Vagina (tissue), 2 donors: ENCODE measurements at regions not wholly inside any gene's neighbourhood (a gene's known extent, or its start where the extent isn't known, plus 50 kb on each side); places are given as distances from the start of the nearest gene placed in this dataset.

Experiments
- DNase-seq, 2 donors: peaks; one replicate each; pipeline ENCODE4 v3.0.0-alpha.2; 2017; ENCODE audit errors: extremely low spot score in 2 of 2
- H3K27ac ChIP-seq: fragments of 200-600 bp; sonication (generic); one replicate; pipeline ENCODE4 v1.5.1; 2019
- H3K27me3 ChIP-seq: fragments of 200-600 bp; sonication (generic); one replicate; pipeline ENCODE4 v1.5.1; 2019
- H3K36me3 ChIP-seq, 2 donors: fragments of 200-600 bp; sonication (generic); one replicate each; pipeline ENCODE4 v1.5.1; 2017 to 2019
- H3K4me1 ChIP-seq: fragments of 200-600 bp; sonication (generic); one replicate; pipeline ENCODE4 v1.5.1; 2019
- H3K4me3 ChIP-seq, 2 donors: fragments of 200-600 bp; sonication (generic); 1 replicate in 1 of 2; 2 replicates in 1 of 2; pipeline ENCODE4 v1.5.1; 2016 to 2019
- H3K9me3 ChIP-seq: fragments of 200-600 bp; sonication (generic); one replicate; pipeline ENCODE4 v1.5.1; 2019
- POLR2A ChIP-seq, 2 donors: fragments of 450-650 bp; IDR thresholded peaks; one replicate each; pipeline ENCODE4 v1.6.1; 2017; ENCODE audit warnings: antibody characterized with exemption in 2 of 2, mild to moderate bottlenecking in 2 of 2, moderate library complexity in 2 of 2
- POLR2AphosphoS5 ChIP-seq, 2 donors: sonication (generic); formaldehyde crosslinking; IDR thresholded peaks; one replicate each; pipeline ENCODE4 v1.9.0; 2017; ENCODE audit warnings: antibody characterized with exemption in 2 of 2, mild to moderate bottlenecking in 2 of 2, low read depth in 1 of 2; ENCODE audit not compliant: insufficient read depth in 1 of 2
- intact Hi-C: fragments of 100-400 bp; cut with DNase I; formaldehyde crosslinking; loops from one replicate; pipeline ENCODE4 v1.15.1; 2023
- TF ChIP-seq, protein P1 (sequence below), 3 experiments: fragments of 450-650 bp in 2 of 3; fragments of 200-600 bp in 1 of 3; sonication (generic) in 1 of 3; IDR thresholded peaks; one replicate each; pipeline ENCODE4 v1.5.1; 2017 to 2019; ENCODE audit warnings: antibody characterized with exemption in 3 of 3, mild to moderate bottlenecking in 2 of 3, moderate library complexity in 2 of 3

GRCh38 chr16:61007694-61008093 is 1028.5 kb downstream of the CDH8 start:
- H3K27ac ChIP-seq = no peak overlapping the region
- TF ChIP-seq, protein P1, sequence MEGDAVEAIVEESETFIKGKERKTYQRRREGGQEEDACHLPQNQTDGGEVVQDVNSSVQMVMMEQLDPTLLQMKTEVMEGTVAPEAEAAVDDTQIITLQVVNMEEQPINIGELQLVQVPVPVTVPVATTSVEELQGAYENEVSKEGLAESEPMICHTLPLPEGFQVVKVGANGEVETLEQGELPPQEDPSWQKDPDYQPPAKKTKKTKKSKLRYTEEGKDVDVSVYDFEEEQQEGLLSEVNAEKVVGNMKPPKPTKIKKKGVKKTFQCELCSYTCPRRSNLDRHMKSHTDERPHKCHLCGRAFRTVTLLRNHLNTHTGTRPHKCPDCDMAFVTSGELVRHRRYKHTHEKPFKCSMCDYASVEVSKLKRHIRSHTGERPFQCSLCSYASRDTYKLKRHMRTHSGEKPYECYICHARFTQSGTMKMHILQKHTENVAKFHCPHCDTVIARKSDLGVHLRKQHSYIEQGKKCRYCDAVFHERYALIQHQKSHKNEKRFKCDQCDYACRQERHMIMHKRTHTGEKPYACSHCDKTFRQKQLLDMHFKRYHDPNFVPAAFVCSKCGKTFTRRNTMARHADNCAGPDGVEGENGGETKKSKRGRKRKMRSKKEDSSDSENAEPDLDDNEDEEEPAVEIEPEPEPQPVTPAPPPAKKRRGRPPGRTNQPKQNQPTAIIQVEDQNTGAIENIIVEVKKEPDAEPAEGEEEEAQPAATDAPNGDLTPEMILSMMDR (IDR thresholded peaks at IDR 0.05) = no peak
- H3K27me3 ChIP-seq = no peaks in the 10 kb centered on the region
- no peaks in the 10 kb centered on the region for H3K9me3 ChIP-seq
- no peaks in the 10 kb centered on the region for H3K4me1 ChIP-seq
- intact Hi-C loops = no loop called here
- no peaks in the 10 kb centered on the region for H3K36me3 ChIP-seq
- H3K4me3 ChIP-seq = no peak overlapping the region
- DNase-seq = no peak

GRCh38 chr16:61005952-61006351 is 1030.3 kb downstream of the CDH8 start:
- Histone ChIP-seq H3K9me3 (no peaks in the 10 kb centered on the region), H3K36me3 (no peaks in the 10 kb centered on the region), H3K4me3 (no peak overlapping the region), H3K27me3 (no peaks in the 10 kb centered on the region), H3K4me1 (no peaks in the 10 kb centered on the region), H3K27ac (no peak overlapping the region)
- no peak for DNase-seq
- intact Hi-C loops = no loop called here
- TF ChIP-seq, protein P1 (IDR thresholded peaks at IDR 0.05) = no peak
- TF ChIP-seq POLR2A (IDR thresholded peaks at IDR 0.05) (no peak), POLR2AphosphoS5 (IDR thresholded peaks at IDR 0.05; ENCODE audit: insufficient read depth in 1 of 2, low read depth in 1 of 2) (no peak)

- DNase-seq = no peak
- intact Hi-C loops = no loop called here
- Histone ChIP-seq H3K9me3 (no peaks in the 10 kb centered on the region), H3K4me3 (no peak overlapping the region), H3K27ac (no peak overlapping the region), H3K27me3 (no peaks in the 10 kb centered on the region), H3K4me1 (no peaks in the 10 kb centered on the region), H3K36me3 (no peaks in the 10 kb centered on the region)
- TF ChIP-seq POLR2AphosphoS5 (IDR thresholded peaks at IDR 0.05; ENCODE audit: insufficient read depth in 1 of 2, low read depth in 1 of 2) (no peak), POLR2A (IDR thresholded peaks at IDR 0.05) (no peak)
- TF ChIP-seq, protein P1 (IDR thresholded peaks at IDR 0.05) = no peak
Measured at GRCh38 chr16:61002479-61003204, 1033.6 kb downstream of the CDH8 start.

GRCh38 chr16:60991886-60992285 is 1044.4 kb downstream of the CDH8 start:
- Histone ChIP-seq H3K27ac (no peak overlapping the region), H3K4me1 (no peaks in the 10 kb centered on the region), H3K36me3 (no peaks in the 10 kb centered on the region), H3K9me3 (no peaks in the 10 kb centered on the region), H3K27me3 (no peaks in the 10 kb centered on the region), H3K4me3 (no peak overlapping the region)
- intact Hi-C loops = no loop called here
- no peak for DNase-seq
- TF ChIP-seq POLR2AphosphoS5 (IDR thresholded peaks at IDR 0.05; ENCODE audit: insufficient read depth in 1 of 2, low read depth in 1 of 2) (no peak), POLR2A (IDR thresholded peaks at IDR 0.05) (no peak)
- TF ChIP-seq, protein P1 (IDR thresholded peaks at IDR 0.05) = no peak

DNA sequence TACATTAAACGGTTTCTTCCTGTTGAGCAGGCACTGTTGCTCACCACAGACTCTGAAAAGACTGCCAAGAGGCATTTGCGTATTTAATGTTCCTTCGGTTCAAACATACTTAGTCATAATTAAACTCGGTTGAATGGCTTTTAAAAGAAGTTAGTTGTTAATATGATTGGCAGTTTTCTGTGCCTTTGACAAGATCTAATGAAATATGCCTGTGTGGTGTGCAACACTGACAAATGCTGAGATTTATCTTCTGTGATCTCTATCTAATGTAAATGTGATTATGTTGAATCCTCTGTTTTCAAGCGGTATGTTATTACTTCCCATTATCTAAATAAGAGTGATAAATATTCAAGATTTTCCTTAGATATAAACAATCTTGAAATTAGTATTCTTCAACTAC is 1046.6 kb downstream of the CDH8 start:
- no peak for TF ChIP-seq POLR2AphosphoS5 (IDR thresholded peaks at IDR 0.05; ENCODE audit: insufficient read depth in 1 of 2, low read depth in 1 of 2)
- TF ChIP-seq, protein P1 (IDR thresholded peaks at IDR 0.05) = no peak
- no peak for TF ChIP-seq POLR2A (IDR thresholded peaks at IDR 0.05)
- DNase-seq = no peak

More for the DNA sequence above, 1046.6 kb downstream of the CDH8 start:
- H3K27me3 ChIP-seq = no peaks in the 10 kb centered on the region
- intact Hi-C loops = no loop called here
- H3K36me3 ChIP-seq = no peaks in the 10 kb centered on the region
- no peaks in the 10 kb centered on the region for H3K4me1 ChIP-seq
- H3K9me3 ChIP-seq = no peaks in the 10 kb centered on the region
- H3K4me3 ChIP-seq = no peak overlapping the region
- H3K27ac ChIP-seq = no peak overlapping the region
